ENCODE measurements at regions not wholly inside any gene's neighbourhood (a gene's known extent, or its start where the extent isn't known, plus 50 kb on each side); places are given as distances from the start of the nearest gene placed in this dataset.

GRCh38 chr12:28065374-28065773 lies 92.8 kb upstream of the PTHLH start:
- TF ChIP-seq CTCF (IDR thresholded peaks at IDR 0.05 in 2 of 3, conservative IDR thresholded peaks at IDR 0.05 in 1 of 3; ENCODE audit: borderline replicate concordance in 1 of 3, insufficient read depth in 1 of 3, low read depth in 2 of 3, low read length in 2 of 3) (no peak), YY1 (IDR thresholded peaks at IDR 0.05; ENCODE audit: extremely low read depth, insufficient replicate concordance, low read depth, low read length) (no peak), SRF (IDR thresholded peaks at IDR 0.05; ENCODE audit: low read depth) (no peak), POLR2AphosphoS5 (IDR thresholded peaks at IDR 0.05; ENCODE audit: low read depth, low read length) (no peak), SIN3A (IDR thresholded peaks at IDR 0.05; ENCODE audit: low read depth) (no peak), ZFX (IDR thresholded peaks at IDR 0.05) (no peak), RAD21 (IDR thresholded peaks at IDR 0.05; ENCODE audit: low read depth) (no peak), SP1 (IDR thresholded peaks at IDR 0.05; ENCODE audit: low read depth) (no peak), JUND (IDR thresholded peaks at IDR 0.05) (no peak), POLR2A (IDR thresholded peaks at IDR 0.05; ENCODE audit: borderline replicate concordance, extremely low read depth, insufficient read depth, insufficient read length) (no peak), EZH2phosphoT487 (IDR thresholded peaks at IDR 0.05; ENCODE audit: borderline replicate concordance) (no peak), MAX (IDR thresholded peaks at IDR 0.05) (no peak)

All from HCT116 (cell line).